HG02678 (cell line): ENCODE measurements at regions not wholly inside any gene's neighbourhood (a gene's known extent, or its start where the extent isn't known, plus 50 kb on each side); places are given as distances from the start of the nearest gene placed in this dataset.
"Not testable (repeated sequence)": the region's sequence is repeated elsewhere in the genome, so short reads cannot be mapped to it uniquely, and the experiment has no call there.

Experiments
- ATAC-seq: cut with Tn5 transposase; IDR thresholded peaks from one replicate; pipeline ENCODE4 v1.9.1; 2021; ENCODE audit warnings: mild to moderate bottlenecking, moderate library complexity; ENCODE audit not compliant: unreplicated experiment

GRCh38 chr6:67458265-67458664 is 1176.8 kb upstream of the ADGRB3 start:
- no peak for ATAC-seq

GRCh38 chr6:67451874-67452273 is 1183.2 kb upstream of the ADGRB3 start:
- no peak for ATAC-seq

DNA sequence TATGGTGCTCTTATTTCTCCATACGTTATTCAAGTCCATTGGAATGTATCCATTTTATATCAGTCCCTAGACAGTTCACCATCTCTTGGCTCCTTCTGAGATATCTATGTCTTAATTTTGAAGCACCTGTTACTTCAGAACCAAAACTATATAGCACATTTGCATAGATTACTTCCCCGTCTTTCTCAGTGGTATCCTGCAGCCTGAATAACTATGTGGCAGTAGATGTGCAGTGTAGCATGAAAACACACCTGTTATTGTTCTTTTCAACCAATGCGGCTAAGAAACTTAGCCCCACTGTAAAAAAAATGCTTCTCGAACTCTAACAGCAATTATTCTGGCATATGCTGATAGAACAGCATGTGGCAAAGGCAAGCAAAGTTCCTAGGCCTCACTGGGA is 1184.4 kb upstream of the ADGRB3 start:
- ATAC-seq = peak; percentile 64

DNA sequence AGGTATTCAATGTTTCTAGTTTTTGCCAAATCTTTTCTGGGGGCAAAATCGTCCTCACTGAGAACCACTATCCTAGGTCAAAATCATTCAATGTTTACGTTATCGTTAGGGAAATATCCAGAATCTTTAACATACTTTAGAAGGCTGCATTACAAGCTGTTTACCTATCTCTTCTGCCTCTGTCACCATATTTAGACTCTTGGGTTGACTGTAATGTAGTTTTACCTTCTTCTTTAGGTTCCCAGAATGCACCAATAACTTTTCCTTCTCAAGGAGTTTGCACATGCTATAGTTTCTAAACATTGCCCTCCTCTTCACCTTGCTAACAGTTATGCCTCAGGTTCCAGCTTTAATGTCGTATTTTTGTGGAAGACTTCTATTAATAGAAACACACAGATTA is 1185.5 kb upstream of the ADGRB3 start:
- ATAC-seq = no peak

- no peak for ATAC-seq
These were observed 1202.0 kb upstream of the ADGRB3 start for GRCh38 chr6:67433124-67433523.

DNA sequence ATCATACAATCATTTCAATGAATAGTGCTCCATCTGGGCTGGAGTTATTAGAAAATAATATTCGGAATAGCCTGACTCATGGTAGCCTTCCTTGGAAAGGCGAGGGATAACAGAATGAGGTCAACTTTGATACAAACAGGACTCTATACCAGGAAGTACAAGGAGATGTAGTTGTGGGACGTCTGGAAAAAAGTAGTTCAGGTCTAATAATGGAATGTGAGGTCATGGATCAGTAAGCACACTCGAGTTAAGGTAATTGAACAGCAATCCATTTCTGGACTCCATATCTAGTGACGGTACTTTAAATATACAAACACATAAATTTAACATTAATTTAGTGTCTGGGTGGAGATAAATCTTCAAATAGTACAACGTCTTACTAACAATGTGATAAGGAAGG is 1204.0 kb upstream of the ADGRB3 start:
- no peak for ATAC-seq

DNA sequence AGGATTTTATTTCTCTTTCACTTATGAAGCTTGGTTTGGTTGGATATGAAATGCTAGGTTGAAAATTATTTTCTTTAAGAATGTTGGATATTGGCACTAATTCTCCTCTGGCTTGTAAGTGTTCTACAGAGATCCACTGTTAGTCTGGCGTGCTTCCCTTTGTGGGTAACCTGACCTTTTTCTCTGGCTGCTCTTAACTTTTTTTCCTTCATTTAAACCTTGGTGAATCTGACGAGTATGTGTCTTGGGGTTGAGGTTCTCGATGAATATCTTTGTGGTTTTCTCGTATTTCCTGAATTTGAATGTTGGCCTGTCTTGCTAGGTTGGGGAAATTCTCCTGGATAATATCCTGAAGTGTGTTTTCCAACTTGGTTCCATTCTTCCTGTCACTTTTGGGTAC is 1208.4 kb upstream of the ADGRB3 start:
- not testable (repeated sequence) for ATAC-seq

GRCh38 chr6:67412035-67412434 is 1223.0 kb upstream of the ADGRB3 start:
- no peak for ATAC-seq

GRCh38 chr6:67411036-67411435 is 1224.0 kb upstream of the ADGRB3 start:
- ATAC-seq = no peak

- ATAC-seq = no peak
These were observed 1240.8 kb upstream of the ADGRB3 start for GRCh38 chr6:67394254-67394653.

DNA sequence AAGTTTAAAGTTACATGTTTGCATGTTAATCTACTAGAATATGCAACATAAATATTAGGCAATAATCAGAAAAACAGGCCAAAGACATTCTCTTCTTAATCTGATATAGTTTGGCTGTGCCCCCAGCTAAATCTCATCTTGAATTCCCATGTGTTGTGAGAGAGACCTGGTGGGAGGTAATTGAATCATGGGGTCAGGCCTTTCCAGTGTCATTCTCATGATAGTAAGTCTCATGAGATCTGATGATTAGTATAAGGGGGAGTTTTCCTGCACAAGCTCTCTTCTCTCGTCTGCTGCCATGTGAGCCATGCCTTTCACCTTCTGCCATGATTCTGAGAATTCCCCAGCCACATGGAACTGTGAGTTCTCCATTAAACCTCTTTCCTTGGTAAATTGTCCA is 1241.7 kb upstream of the ADGRB3 start:
- no peak for ATAC-seq

DNA sequence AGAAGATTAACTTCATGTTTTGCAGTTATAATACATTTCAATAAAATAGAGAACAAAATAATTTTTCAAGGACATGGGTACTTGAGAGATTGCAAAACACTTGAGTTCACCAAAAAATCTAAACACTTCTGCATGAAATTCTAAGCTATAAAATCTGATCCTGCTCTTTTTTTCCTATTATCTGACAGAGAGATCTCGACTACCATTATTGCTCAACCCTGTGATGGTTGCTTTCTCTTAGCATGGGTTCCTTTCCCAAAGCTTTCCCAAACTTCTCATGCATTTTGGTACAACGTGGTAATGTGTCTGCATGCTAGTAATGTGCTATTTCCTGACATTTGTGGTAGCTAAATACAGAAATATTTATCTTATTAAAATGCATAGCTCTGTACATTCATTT is 1243.1 kb upstream of the ADGRB3 start:
- ATAC-seq = no peak

GRCh38 chr6:67369679-67370078 is 1265.4 kb upstream of the ADGRB3 start:
- ATAC-seq = no peak

DNA sequence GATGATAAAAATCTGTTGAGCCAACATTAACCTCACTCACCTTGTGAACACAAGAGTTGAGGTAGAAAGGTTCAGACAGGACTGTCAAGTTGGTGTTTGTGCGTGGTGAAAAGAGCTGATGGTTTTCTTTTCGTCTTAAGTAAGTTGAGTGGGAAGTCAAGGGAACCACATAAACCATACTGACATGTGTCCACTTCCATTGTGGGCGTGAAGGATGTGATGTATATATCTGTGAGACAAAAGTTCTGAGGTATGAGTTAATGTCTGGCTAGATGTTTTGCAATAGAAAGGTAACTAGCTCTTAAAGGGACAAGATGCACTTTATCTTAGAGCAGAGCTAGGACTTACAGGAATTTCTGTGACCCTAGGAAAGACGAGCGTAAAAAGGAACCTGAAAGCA is 1272.1 kb upstream of the ADGRB3 start:
- no peak for ATAC-seq

DNA sequence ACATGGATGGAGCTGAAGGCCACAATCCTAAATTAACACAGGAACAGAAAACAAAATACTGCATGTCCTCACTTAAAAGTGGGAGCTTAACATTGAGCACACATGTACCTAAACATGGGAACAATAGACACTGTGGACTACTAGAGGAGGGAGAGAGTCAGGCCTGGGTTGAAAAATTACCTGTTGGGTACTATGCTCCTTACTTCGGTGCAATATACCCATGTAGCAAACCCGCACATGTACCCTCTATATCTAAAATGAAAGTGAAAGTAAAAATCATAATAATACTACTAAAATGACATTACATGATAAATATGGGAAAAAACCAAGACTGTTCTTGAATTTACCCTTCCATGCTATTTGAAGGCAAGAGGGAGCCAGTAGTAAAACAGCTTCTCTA is 1273.8 kb upstream of the ADGRB3 start:
- no peak for ATAC-seq

GRCh38 chr6:67358241-67358640 is 1276.8 kb upstream of the ADGRB3 start:
- no peak for ATAC-seq

DNA sequence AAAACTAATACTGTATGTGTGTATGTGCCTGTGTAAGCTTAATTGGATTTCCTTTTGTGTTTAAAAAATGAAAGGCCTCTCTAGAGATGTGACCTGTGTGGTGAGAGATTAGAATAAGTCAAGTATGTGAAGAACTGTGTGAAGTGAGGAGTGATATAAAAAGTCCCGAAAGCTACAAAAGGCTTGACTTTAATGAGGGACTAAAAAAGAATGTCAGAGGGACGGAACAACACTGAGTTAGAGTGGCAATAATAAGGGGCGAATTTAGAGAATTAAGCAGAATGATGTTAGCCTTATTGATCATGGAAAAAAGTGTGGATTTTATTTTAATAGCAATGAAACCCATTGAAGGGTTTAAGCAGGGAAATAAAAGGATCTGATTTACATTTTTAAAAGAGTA is 1281.2 kb upstream of the ADGRB3 start:
- no peak for ATAC-seq

- no peak for ATAC-seq
These were observed 1282.4 kb upstream of the ADGRB3 start for GRCh38 chr6:67352717-67353116.

GRCh38 chr6:67350729-67351128 is 1284.4 kb upstream of the ADGRB3 start:
- ATAC-seq = no peak

DNA sequence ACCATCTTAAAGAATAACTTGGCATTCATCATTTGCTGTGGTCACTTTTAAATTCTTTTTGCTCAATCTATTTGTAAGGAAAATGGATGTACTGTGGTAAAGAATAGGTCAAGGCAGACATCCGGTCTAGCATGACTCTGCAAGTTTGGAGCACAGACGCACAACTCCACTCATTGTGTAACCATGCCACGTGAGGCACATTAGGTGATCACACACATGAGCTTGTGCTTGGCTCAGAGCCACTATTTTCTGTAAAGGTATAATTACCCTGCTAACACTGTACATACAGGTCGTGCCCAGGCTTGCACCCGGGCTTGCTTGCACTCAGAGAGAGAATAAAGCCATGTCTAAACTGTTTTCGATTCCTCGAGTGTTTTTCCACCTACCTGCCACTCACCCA is 1289.1 kb upstream of the ADGRB3 start:
- ATAC-seq = no peak

DNA sequence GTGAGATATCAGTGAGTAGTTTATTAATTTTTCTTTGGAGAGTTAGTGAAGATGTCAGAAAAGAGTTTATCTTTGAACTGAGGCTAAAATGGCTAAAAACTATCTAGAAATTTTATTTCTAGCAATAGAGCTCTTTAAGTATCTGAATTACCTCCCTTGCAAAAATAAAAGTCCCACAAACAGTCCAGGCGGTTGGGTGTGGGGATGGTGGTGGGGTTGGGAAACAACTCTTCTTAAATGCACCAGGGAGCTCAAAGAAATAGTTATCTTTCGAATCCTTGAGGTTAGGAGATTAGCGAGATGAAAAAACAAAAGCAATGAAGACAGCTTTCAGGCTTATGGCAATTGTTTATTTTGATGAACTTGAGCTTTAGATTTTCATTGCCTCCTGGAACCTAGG is 1299.1 kb upstream of the ADGRB3 start:
- ATAC-seq = no peak

DNA sequence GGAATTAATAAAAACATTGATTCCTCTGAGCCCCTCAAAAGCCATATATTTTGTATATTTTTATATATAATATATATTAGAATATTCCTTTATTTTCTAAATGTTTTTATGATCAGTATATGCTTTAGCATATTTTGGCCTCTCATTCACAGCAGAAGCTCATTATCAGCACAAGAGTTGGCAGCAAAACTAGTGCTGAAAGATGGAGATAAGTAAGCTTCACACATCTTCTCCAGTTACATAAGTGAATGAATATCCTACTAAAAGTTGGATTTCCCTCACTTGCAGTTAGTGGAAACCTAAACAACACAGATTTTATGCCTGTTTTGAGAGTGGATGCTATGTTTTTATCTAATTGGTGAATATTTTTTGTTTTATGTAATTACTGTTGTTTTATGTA is 1303.8 kb upstream of the ADGRB3 start:
- ATAC-seq = no peak

DNA sequence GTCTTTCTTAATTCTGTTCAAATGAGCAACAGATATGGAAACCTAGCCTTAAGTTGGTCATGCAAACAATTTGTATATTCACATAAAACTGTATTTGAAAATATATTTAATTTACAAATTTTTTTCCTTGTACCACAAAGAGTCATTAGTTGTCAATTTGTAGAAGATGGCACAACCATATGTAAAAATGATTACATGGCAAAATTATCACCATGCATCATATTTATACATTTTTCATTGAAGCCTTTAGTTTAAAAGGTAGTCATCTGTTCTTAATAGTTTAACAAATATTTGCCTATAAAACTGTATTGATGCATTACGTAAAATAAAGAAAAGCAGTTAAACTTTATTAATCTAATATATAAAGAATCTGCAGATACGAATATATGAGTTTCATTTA is 1306.8 kb upstream of the ADGRB3 start:
- ATAC-seq = no peak

GRCh38 chr6:67300430-67301040 is 1334.5 kb upstream of the ADGRB3 start:
- no peak for ATAC-seq
